GM19043 (cell line): ENCODE measurements at regions not wholly inside any gene's neighbourhood (a gene's known extent, or its start where the extent isn't known, plus 50 kb on each side); places are given as distances from the start of the nearest gene placed in this dataset.
"Not testable (repeated sequence)": the region's sequence is repeated elsewhere in the genome, so short reads cannot be mapped to it uniquely, and the experiment has no call there.

Experiments used
- ATAC-seq: cut with Tn5 transposase; IDR thresholded peaks from one replicate; pipeline ENCODE4 v1.9.1; 2021; ENCODE audit warnings: low read depth; ENCODE audit not compliant: unreplicated experiment

DNA sequence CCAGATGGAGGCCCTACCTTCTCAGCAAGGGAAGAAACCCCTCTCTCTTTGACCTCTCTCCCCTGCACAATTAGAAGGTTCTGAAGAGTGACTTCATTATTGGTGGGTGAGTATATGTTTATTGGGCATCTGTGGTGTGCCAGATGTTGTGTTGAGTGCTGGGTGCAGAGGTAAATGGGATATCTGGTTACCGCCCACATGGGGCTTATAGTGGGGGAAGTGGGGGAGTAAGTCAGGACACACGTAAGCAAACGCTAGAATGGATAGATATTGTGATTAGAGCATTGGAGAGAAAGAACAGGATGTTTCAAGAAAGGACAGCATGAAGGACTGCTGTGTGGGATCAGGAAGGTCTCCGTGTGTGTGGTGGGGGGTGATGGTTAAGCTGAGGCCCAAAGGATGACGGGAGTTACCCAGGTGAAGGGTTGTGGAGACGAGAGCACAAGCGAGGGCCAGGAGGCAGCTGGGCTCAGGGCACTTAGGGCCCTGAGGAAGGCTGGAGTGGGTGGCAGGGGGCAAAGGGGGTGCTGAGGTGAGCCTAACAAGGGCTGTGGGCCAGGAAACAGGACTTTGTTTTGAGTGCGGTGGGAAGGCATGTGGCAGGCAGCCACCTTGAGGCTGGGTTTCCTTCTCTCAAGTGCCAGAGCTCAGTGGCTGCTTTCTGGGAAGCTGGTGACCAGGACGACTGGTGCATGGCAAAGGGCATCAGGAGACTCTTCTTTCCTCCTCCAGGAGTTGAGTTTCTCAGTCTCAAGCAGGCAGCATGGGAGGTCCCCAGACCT, 299.9 kb downstream of the RPS24 start:
- no peak for ATAC-seq

DNA sequence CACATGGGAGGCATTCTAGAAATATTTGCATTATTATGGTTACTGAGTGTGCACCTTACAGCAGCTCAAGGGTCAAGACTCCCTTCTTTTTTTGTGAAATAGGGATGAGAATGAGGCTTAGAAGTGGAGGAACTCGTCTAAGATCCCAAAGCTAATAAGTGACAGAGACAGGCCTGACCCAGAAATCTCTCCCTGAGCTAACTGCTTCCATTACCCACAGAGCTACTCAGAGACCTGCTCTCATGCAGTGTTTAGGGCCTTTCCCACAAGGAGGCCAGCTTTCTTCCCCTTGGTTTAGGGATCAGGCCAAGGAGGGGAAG, 301.7 kb downstream of the RPS24 start:
- no peak for ATAC-seq

DNA sequence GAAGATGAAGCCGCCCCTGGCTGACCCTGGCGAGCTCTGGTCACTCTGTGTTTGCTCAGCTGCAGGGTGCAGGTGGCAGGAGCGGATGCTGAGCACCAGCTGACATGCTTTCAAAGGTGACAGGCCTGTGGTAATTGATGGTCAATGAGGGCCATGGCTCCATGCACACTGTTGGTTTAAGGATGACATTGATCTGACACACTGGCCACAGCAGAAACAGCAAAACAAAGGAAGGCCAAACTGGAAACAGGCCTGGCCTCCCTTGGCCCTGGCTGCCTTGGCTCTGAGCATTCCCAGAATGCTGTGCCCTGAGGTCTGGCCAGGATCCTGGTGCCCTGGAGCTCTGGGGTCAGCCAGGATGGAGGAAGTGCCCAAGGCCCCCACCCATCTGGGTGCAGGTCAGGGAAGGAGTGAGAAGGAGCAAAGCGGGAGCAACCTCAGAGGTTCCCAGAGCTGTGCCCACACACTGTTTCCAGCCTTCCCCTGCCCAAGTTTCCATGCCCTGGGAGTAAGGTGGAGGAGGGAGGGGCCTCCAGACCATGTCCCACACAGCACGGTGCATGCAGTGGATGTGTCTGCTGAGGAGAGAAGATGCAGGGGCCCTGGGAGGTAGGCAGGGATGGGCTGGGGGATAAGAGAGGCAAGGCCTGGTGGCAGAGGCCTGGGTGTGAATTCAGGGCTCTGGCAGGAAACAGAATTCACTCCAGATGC, 302.2 kb downstream of the RPS24 start:
- ATAC-seq = no peak

GRCh38 chr10:78336402-78336791, 302.7 kb downstream of the RPS24 start:
- no peak for ATAC-seq

GRCh38 chr10:78337016-78337415, 303.4 kb downstream of the RPS24 start:
- no peak for ATAC-seq

DNA sequence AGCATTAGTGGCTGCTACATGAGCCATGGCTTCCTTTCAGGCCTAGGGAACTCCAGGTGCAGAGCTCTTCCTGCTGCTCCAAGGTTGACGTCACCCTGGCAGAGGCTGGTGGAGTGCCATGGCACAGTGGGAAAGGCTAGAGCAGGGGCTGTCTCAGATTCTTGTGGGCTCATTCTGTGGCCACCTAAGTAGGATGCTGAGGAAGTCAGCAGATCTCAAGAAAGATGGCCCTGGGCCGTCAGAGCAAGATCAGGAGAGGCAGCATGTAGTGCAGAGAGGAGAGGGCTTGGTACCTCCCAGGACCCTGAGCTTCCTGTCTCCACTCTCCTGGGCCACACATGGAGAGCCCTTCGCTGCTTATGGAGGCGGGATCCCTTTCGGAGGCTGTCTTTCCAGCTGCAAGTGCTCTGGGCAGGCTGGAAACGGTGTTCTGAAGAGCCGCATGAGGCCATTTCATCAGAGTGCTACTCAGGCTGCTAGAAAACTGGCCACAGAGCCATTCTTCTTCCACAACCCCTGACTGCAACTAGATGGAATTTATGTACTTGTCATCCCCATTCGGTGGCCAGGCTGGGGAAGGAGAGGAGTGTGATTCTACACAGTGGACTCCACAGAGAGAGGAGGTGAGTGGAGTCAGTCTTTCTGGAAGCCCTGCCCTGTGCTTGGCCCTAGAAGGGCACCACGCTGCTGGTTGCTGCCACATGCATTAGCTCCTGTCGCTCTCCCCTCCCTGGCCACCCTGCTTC, 304.2 kb downstream of the RPS24 start:
- ATAC-seq = no peak

DNA sequence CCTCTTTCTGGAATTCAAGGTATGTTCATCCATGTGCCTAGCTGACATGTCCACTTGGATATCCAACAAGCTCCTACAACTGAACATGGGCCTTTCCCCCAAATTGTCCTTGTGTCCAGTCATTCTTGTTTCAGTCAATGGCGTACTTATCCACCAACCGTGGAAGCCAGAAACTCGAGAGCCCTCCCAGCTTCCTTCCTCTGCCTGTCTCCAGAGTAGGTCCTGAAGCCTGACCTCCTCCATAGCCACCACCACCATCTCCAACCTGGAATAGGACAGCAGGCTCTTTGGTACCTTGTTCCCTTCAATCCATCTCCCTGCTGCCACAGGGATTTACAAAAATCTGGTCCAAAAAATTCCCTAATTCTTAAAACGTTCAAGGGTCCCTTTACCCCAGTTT, 305.1 kb downstream of the RPS24 start:
- ATAC-seq = no peak

GRCh38 chr10:78339251-78339650, 305.6 kb downstream of the RPS24 start:
- ATAC-seq = no peak

DNA sequence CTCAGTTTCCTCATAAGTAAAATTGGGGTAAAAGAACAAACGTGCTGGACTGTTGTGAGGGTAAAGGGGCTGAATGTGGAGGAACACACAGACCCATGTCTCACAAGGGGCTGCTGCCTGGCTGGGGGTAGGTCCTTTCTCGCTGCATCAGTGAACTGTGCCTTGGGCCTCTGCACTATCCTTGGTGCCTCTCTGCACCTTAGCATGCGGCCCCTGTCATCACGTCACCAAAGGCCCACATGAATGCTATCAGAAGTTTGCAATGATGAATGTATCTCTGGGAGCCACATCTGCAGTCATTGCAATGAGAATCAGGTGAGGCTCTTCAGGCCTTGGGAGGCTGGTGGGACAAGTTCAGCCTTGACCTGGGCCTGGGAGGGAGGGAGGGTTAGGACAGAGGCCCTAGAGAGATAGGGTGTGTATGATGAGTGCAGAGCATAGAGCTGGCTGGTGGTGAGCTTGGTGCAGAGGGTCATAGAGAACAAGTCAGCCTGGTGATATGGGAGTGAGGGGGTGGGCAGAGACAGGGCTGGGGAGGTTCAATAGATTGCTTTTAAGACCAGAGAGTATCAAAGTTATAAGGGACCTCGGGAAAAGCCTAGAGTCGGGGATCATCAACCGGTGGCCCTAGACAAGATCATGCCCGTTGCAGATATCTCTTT, 308.4 kb downstream of the RPS24 start:
- ATAC-seq = no peak

GRCh38 chr10:78342827-78343653, 309.4 kb downstream of the RPS24 start:
- ATAC-seq = no peak

GRCh38 chr10:78344257-78344656, 310.6 kb downstream of the RPS24 start:
- not testable (repeated sequence) for ATAC-seq

- ATAC-seq = not testable (repeated sequence)
Measured at GRCh38 chr10:78345515-78345914, 311.9 kb downstream of the RPS24 start.

GRCh38 chr10:78346721-78347120, 313.1 kb downstream of the RPS24 start:
- ATAC-seq = no peak

DNA sequence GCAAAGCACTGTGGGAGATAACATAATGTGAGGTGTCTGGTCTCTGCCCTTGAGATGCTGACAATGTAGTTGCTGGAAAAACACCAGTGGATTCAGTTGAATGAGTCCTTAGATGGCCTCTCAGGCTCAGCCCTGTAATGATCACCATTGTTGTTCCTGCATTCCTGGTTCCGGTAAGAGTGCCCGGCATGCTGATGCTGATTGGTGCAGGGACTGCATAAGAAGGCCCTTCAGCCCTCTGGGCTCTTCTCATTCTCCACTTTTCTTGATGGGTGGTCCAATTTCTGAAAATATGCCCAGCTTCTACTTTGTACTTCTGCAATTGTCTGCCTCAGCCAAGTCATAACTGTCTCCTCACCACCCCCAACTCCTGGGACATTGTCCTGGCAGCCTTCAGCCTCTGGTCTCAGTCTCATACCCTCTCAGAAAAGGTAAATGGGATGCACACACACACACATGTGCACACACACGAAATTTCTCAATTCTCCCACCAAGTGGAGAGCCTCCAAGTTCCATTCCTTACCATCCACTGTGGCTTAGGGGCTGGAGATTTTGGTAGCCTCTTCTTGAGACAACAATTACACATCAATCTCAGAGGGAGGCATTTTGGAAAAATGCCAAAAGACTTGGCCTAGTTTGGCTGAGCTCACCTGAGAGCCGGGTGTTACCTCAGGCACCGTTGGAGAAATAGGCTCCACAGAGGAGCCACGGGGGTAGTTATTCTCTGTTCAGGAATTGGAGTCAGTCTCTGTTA, 314.9 kb downstream of the RPS24 start:
- ATAC-seq = no peak

GRCh38 chr10:78349165-78349516, 315.5 kb downstream of the RPS24 start:
- ATAC-seq = no peak

GRCh38 chr10:78349911-78350663, 316.4 kb downstream of the RPS24 start:
- no peak for ATAC-seq

- ATAC-seq = no peak
Measured at GRCh38 chr10:78351283-78351682, 317.6 kb downstream of the RPS24 start.

DNA sequence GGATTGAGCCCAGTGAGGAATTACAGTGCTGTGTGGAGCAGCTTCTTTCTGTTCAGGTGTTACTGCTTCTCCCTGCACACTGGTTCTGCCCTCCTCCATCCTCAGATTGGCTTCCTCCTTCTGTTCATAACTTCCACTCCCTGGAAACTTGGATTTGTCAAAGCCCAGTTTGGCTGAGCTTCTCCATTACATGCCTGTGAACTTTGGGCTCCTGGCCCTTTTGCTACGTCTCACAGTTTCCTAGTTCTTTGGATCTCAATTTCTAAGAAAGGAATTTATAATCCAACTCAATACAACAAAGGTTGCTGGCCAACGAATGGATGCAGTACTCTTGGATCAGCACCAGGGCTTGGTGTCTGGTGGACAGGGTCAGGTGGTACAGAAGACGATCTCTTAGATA, 318.1 kb downstream of the RPS24 start:
- ATAC-seq = no peak

DNA sequence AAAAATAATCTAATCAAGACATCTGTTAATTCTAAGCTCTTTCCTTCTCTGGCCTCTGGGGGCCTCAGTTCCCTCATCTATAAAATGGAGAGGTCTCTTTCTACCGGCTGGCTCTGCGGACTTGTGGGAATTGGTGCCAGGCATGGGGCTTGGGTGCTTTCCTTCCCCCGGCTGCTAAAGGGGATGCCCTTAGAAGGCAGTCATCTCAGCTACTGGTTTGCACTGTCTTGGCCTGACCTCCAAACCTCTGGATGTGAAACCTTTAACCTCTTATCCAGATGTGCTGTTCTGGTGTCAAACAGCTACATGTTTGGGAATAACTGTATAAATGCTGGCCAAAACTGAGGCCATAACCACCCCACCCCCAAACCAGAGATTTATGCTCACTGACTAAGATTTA, 320.0 kb downstream of the RPS24 start:
- no peak for ATAC-seq
